WERI-Rb-1 (cell line): ENCODE measurements at regions not wholly inside any gene's neighbourhood (a gene's known extent, or its start where the extent isn't known, plus 50 kb on each side); places are given as distances from the start of the nearest gene placed in this dataset.
A peak's percentile ranks its signal among the peaks of the same experiment; 100 is the strongest.

Experiments used
- DNase-seq: peaks from one replicate; pipeline ENCODE4 v3.0.0-alpha.2; 2020
- H3K27ac ChIP-seq: fragments of 250-450 bp; sonication (Bioruptor Pico); 2 replicates; pipeline ENCODE4 v1.5.1; 2020; ENCODE audit warnings: mild to moderate bottlenecking, moderate library complexity
- H3K27me3 ChIP-seq: fragments of 250-450 bp; sonication (Bioruptor Pico); 2 replicates; pipeline ENCODE4 v1.5.1; 2021; ENCODE audit warnings: mild to moderate bottlenecking, low read depth, moderate library complexity; ENCODE audit not compliant: insufficient read depth, severe bottlenecking
- H3K36me3 ChIP-seq: fragments of 250-450 bp; sonication (Bioruptor Pico); 2 replicates; pipeline ENCODE4 v1.5.1; 2020; ENCODE audit warnings: mild to moderate bottlenecking, moderate library complexity
- H3K4me3 ChIP-seq: 2 replicates; pipeline ENCODE4 v1.5.1; 2011; ENCODE audit warnings: low read depth, mild to moderate bottlenecking, control low read depth, low read length
- H3K9me3 ChIP-seq: fragments of 250-450 bp; sonication (Bioruptor Pico); 2 replicates; pipeline ENCODE4 v1.5.1; 2021; ENCODE audit warnings: mild to moderate bottlenecking, moderate library complexity; ENCODE audit not compliant: severe bottlenecking
- CTCF ChIP-seq: IDR thresholded peaks from 2 replicates; pipeline ENCODE4 v1.5.1; 2011; ENCODE audit warnings: low read depth, mild to moderate bottlenecking, control low read depth, inconsistent platforms, low read length

- H3K4me3 ChIP-seq, result no peak overlapping the region
- H3K27ac ChIP-seq, result no peak overlapping the region
- H3K36me3 ChIP-seq, result no peaks in the 10 kb centered on the region
- DNase-seq, result no peak
- H3K27me3 ChIP-seq, result no peaks in the 10 kb centered on the region
- TF ChIP-seq CTCF, result no peak
- H3K9me3 ChIP-seq, result no peaks in the 10 kb centered on the region
These were observed 472.1 kb downstream of the FOXO1 start for GRCh38 chr13:40194224-40194806.

GRCh38 chr13:40197049-40197448 is 469.4 kb downstream of the FOXO1 start:
- Histone ChIP-seq H3K27me3 (no peaks in the 10 kb centered on the region), H3K4me3 (no peak overlapping the region), H3K9me3 (no peaks in the 10 kb centered on the region), H3K36me3 (no peaks in the 10 kb centered on the region), H3K27ac (no peak overlapping the region)
- DNase-seq, result no peak
- TF ChIP-seq CTCF, result no peak

GRCh38 chr13:40197936-40198595 is 468.4 kb downstream of the FOXO1 start:
- no peak overlapping the region for H3K27ac ChIP-seq
- no peaks in the 10 kb centered on the region for H3K9me3 ChIP-seq
- no peak overlapping the region for H3K4me3 ChIP-seq
- H3K36me3 ChIP-seq, result no peaks in the 10 kb centered on the region
- no peaks in the 10 kb centered on the region for H3K27me3 ChIP-seq
- DNase-seq, result peak; percentile 12
- no peak for TF ChIP-seq CTCF

GRCh38 chr13:40200273-40200978 is 466.0 kb downstream of the FOXO1 start:
- no peak overlapping the region for H3K27ac ChIP-seq
- no peaks in the 10 kb centered on the region for H3K9me3 ChIP-seq
- H3K4me3 ChIP-seq, result no peak overlapping the region
- H3K27me3 ChIP-seq, result no peaks in the 10 kb centered on the region
- TF ChIP-seq CTCF, result no peak
- H3K36me3 ChIP-seq, result no peaks in the 10 kb centered on the region
- DNase-seq, result no peak

- H3K36me3 ChIP-seq, result no peaks in the 10 kb centered on the region
- no peak for DNase-seq
- H3K27me3 ChIP-seq, result no peaks in the 10 kb centered on the region
- H3K27ac ChIP-seq, result no peak overlapping the region
- no peak overlapping the region for H3K4me3 ChIP-seq
- H3K9me3 ChIP-seq, result no peaks in the 10 kb centered on the region
- no peak for TF ChIP-seq CTCF
These were observed 462.2 kb downstream of the FOXO1 start for GRCh38 chr13:40204246-40204645.
